Uterus (tissue), 2 donors: ENCODE measurements at regions not wholly inside any gene's neighbourhood (a gene's known extent, or its start where the extent isn't known, plus 50 kb on each side); places are given as distances from the start of the nearest gene placed in this dataset.

Experiments
- POLR2A ChIP-seq, 2 donors: fragments of 450-650 bp; IDR thresholded peaks; one replicate each; pipeline ENCODE4 v1.6.1; 2016; ENCODE audit warnings: antibody characterized with exemption in 2 of 2, mild to moderate bottlenecking in 1 of 2, moderate library complexity in 1 of 2
- TF ChIP-seq, protein P1 (sequence below), 4 experiments: fragments of 200-600 bp in 2 of 4; fragments of 450-650 bp in 2 of 4; sonication (generic) in 2 of 4; IDR thresholded peaks; one replicate each; pipeline ENCODE4 v1.5.1; 2016 to 2019; ENCODE audit warnings: antibody characterized with exemption in 4 of 4, mild to moderate bottlenecking in 2 of 4, moderate library complexity in 1 of 4

DNA sequence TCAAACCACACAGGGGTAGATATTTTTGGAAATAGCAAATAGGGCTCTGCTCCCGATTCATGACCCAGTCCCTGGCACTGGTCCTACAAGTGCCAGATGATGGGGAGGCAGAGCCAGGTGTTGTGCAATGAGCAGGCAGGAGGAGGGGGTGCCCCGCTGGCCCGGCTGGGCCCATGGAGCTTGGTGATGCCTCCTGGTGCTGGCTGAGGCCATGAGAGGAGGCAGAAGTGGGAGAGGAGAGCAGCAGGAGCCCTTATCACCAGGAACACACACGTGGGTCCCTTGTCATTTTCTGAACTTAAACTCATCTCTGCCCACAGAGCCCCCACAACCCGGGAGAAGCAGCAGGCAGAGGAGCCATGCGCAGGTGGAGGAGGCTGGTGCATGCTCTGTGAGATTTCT lies 90.5 kb upstream of the MAPK4 start:
- TF ChIP-seq, protein P1, sequence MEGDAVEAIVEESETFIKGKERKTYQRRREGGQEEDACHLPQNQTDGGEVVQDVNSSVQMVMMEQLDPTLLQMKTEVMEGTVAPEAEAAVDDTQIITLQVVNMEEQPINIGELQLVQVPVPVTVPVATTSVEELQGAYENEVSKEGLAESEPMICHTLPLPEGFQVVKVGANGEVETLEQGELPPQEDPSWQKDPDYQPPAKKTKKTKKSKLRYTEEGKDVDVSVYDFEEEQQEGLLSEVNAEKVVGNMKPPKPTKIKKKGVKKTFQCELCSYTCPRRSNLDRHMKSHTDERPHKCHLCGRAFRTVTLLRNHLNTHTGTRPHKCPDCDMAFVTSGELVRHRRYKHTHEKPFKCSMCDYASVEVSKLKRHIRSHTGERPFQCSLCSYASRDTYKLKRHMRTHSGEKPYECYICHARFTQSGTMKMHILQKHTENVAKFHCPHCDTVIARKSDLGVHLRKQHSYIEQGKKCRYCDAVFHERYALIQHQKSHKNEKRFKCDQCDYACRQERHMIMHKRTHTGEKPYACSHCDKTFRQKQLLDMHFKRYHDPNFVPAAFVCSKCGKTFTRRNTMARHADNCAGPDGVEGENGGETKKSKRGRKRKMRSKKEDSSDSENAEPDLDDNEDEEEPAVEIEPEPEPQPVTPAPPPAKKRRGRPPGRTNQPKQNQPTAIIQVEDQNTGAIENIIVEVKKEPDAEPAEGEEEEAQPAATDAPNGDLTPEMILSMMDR (IDR thresholded peaks at IDR 0.05): no peak
- no peak for TF ChIP-seq POLR2A (IDR thresholded peaks at IDR 0.05)
